ENCODE measurements at regions not wholly inside any gene's neighbourhood (a gene's known extent, or its start where the extent isn't known, plus 50 kb on each side); places are given as distances from the start of the nearest gene placed in this dataset.

DNA sequence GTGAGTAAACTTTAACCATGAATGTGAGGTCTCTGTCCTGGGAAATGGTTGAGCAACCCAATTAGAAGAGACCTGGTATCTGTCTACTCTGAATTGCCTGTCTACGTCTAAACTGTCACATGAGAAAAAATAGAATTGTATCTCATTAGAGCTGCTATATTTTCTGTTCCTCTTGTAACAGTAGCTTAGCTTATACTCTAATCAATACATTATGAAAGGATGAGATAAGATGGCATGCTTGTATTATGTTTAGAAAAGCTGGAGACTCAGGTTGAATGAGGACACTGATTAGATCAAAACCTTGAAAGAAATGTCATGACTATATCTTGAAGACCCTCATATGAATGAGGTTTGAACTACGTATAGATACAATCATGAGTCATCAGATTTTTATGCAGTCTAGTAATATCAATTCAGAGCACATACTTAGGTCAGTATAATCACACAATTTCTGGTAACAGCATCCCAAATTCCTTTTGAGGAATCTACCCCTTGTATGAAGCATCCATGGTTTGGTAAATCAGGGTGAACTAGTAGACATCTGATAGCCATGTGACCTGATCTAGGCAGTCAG, 561.5 kb upstream of the CHORDC1 start:
- TF ChIP-seq, protein P1, sequence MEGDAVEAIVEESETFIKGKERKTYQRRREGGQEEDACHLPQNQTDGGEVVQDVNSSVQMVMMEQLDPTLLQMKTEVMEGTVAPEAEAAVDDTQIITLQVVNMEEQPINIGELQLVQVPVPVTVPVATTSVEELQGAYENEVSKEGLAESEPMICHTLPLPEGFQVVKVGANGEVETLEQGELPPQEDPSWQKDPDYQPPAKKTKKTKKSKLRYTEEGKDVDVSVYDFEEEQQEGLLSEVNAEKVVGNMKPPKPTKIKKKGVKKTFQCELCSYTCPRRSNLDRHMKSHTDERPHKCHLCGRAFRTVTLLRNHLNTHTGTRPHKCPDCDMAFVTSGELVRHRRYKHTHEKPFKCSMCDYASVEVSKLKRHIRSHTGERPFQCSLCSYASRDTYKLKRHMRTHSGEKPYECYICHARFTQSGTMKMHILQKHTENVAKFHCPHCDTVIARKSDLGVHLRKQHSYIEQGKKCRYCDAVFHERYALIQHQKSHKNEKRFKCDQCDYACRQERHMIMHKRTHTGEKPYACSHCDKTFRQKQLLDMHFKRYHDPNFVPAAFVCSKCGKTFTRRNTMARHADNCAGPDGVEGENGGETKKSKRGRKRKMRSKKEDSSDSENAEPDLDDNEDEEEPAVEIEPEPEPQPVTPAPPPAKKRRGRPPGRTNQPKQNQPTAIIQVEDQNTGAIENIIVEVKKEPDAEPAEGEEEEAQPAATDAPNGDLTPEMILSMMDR (IDR thresholded peaks at IDR 0.05): no peak
- no peak for TF ChIP-seq POLR2A (IDR thresholded peaks at IDR 0.05)
